Mesendoderm (in vitro differentiated cells): ENCODE measurements at regions not wholly inside any gene's neighbourhood (a gene's known extent, or its start where the extent isn't known, plus 50 kb on each side); places are given as distances from the start of the nearest gene placed in this dataset.

Source experiments
- DNase-seq: peaks from one replicate; pipeline ENCODE4 v3.0.0; 2013
- H2AK5ac ChIP-seq: 2 replicates; pipeline ENCODE4 v1.6.1; 2013; ENCODE audit warnings: low read length, inconsistent platforms
- H2BK120ac ChIP-seq: 2 replicates; pipeline ENCODE4 v1.6.1; 2013; ENCODE audit warnings: low read depth, mild to moderate bottlenecking, low read length, moderate library complexity, mixed read lengths
- H2BK15ac ChIP-seq: replicated peaks from 2 replicates; pipeline ENCODE4 v1.6.1; 2013; ENCODE audit warnings: low read depth, mild to moderate bottlenecking, moderate library complexity
- H2BK5ac ChIP-seq: 2 replicates; pipeline ENCODE4 v1.6.1; 2013; ENCODE audit warnings: low read length, inconsistent platforms
- H3K18ac ChIP-seq: 2 replicates; pipeline ENCODE4 v1.6.1; 2013; ENCODE audit warnings: mild to moderate bottlenecking, low read length, mixed read lengths
- H3K23ac ChIP-seq: one replicate; pipeline ENCODE4 v1.6.1; 2013; ENCODE audit warnings: low read length
- H3K27ac ChIP-seq: 2 replicates; pipeline ENCODE4 v1.5.1; 2013; ENCODE audit warnings: low read depth, mild to moderate bottlenecking, inconsistent platforms, low read length, moderate library complexity
- H3K27me3 ChIP-seq: 2 replicates; pipeline ENCODE4 v1.6.1; 2013; ENCODE audit warnings: low read length, control low read depth, mild to moderate bottlenecking, inconsistent platforms; ENCODE audit not compliant: insufficient read depth, poor library complexity
- H3K36me3 ChIP-seq: 2 replicates; pipeline ENCODE4 v1.6.1; 2013; ENCODE audit warnings: low read length, inconsistent platforms; ENCODE audit not compliant: control insufficient read depth, insufficient read depth
- H3K4ac ChIP-seq: one replicate; pipeline ENCODE4 v1.6.1; 2013; ENCODE audit warnings: low read depth, mild to moderate bottlenecking, low read length, moderate library complexity
- H3K4me1 ChIP-seq: 2 replicates; pipeline ENCODE4 v1.6.1; 2013; ENCODE audit warnings: low read depth, low read length, inconsistent platforms; ENCODE audit not compliant: control insufficient read depth
- H3K4me2 ChIP-seq: 2 replicates; pipeline ENCODE4 v1.6.1; 2013; ENCODE audit warnings: low read length
- H3K4me3 ChIP-seq: 2 replicates; pipeline ENCODE4 v1.5.1; 2013; ENCODE audit warnings: mild to moderate bottlenecking, low read length
- H3K56ac ChIP-seq: one replicate; pipeline ENCODE4 v1.6.1; 2013; ENCODE audit warnings: low read length
- H3K79me1 ChIP-seq: 2 replicates; pipeline ENCODE4 v1.6.1; 2013; ENCODE audit warnings: low read length, inconsistent platforms
- H3K79me2 ChIP-seq: 2 replicates; pipeline ENCODE4 v1.6.1; 2013; ENCODE audit warnings: mild to moderate bottlenecking, low read length; ENCODE audit not compliant: control insufficient read depth, insufficient read depth
- H3K9ac ChIP-seq: 2 replicates; pipeline ENCODE4 v1.6.1; 2013; ENCODE audit warnings: low read length, inconsistent platforms
- H4K5ac ChIP-seq: one replicate; pipeline ENCODE4 v1.6.1; 2013; ENCODE audit warnings: low read length
- H4K8ac ChIP-seq: one replicate; pipeline ENCODE4 v1.6.1; 2013; ENCODE audit warnings: low read depth, mild to moderate bottlenecking, control low read depth, low read length, moderate library complexity
- WGBS: extraction: QIAGEN DNeasy Blood & Tissue Kit; methylation state at CpG from one replicate; pipeline ENCODE4 v1.1.7; 2013; ENCODE audit warnings: low lambda C conversion rate, missing lambda C conversion rate; ENCODE audit not compliant: insufficient coverage; ENCODE audit errors: extremely low coverage; 5-methylcytosine and 5-hydroxymethylcytosine counted together

DNA sequence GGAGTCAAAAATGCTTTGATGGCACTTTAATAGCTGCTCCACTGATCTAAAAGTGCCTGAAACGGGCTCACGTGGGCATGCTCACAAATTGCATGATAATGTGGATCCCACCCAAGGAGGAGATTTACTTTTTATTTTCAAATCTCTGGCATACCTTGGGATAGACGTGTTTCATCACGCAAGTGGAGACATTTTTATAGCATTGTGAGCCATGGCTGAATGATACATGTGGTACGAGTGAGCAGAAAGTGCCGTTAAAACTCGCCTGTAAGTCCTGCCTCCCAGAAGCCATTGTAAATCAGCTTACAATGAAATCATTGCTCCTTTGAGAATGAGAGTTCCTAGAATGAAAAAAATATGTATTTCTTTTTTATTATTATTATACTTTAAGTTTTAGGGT lies 514.7 kb downstream of the MAT2B start:
- WGBS, result no CpG with 5 or more reads among the region's 7 CpGs
- no peak overlapping the region for H4K8ac ChIP-seq

GRCh38 chr5:164027738-164028137 lies 522.3 kb downstream of the MAT2B start:
- no peak overlapping the region for H3K4ac ChIP-seq
- no peak overlapping the region for H4K5ac ChIP-seq
- H2BK120ac ChIP-seq, result no peak overlapping the region
- H2BK5ac ChIP-seq, result no peak overlapping the region
- no peaks in the 10 kb centered on the region for H3K4me1 ChIP-seq
- no peaks in the 10 kb centered on the region for H3K36me3 ChIP-seq
- H3K27me3 ChIP-seq, result no peaks in the 10 kb centered on the region
- no peak overlapping the region for H2BK15ac ChIP-seq
- no peak overlapping the region for H3K9ac ChIP-seq
- H3K27ac ChIP-seq, result no peak overlapping the region
- H3K56ac ChIP-seq, result no peak overlapping the region
- H3K4me2 ChIP-seq, result no peak overlapping the region
- no peaks in the 10 kb centered on the region for H3K79me2 ChIP-seq
- no peaks in the 10 kb centered on the region for H3K79me1 ChIP-seq
- no peak for DNase-seq
- H2AK5ac ChIP-seq, result no peak overlapping the region
- WGBS, result no CpG with 5 or more reads among the region's 2 CpGs
- no peak overlapping the region for H4K8ac ChIP-seq
- H3K23ac ChIP-seq, result no peak overlapping the region
- H3K4me3 ChIP-seq, result no peak overlapping the region
- no peak overlapping the region for H3K18ac ChIP-seq

More for the DNA sequence above, 514.7 kb downstream of the MAT2B start:
- H3K9ac ChIP-seq, result no peak overlapping the region
- no peak overlapping the region for H4K5ac ChIP-seq
- H3K79me2 ChIP-seq, result no peaks in the 10 kb centered on the region
- no peak overlapping the region for H2BK15ac ChIP-seq
- H3K4me1 ChIP-seq, result no peaks in the 10 kb centered on the region
- no peak for DNase-seq
- no peak overlapping the region for H3K4me3 ChIP-seq
- no peak overlapping the region for H2BK120ac ChIP-seq
- H3K18ac ChIP-seq, result no peak overlapping the region
- H2AK5ac ChIP-seq, result no peak overlapping the region
- H3K23ac ChIP-seq, result no peak overlapping the region
- H3K36me3 ChIP-seq, result no peaks in the 10 kb centered on the region
- no peak overlapping the region for H2BK5ac ChIP-seq
- no peak overlapping the region for H3K4me2 ChIP-seq
- H3K27ac ChIP-seq, result no peak overlapping the region
- no peaks in the 10 kb centered on the region for H3K27me3 ChIP-seq
- H3K56ac ChIP-seq, result no peak overlapping the region
- H3K4ac ChIP-seq, result no peak overlapping the region
- H3K79me1 ChIP-seq, result no peaks in the 10 kb centered on the region

GRCh38 chr5:164038128-164038783 lies 532.8 kb downstream of the MAT2B start:
- Histone ChIP-seq H3K27ac (no peak overlapping the region), H3K27me3 (no peaks in the 10 kb centered on the region), H3K4me1 (no peaks in the 10 kb centered on the region), H3K18ac (no peak overlapping the region), H3K79me2 (no peaks in the 10 kb centered on the region), H3K4ac (no peak overlapping the region), H2BK15ac (no peak overlapping the region), H3K79me1 (no peaks in the 10 kb centered on the region), H4K8ac (no peak overlapping the region), H3K36me3 (no peaks in the 10 kb centered on the region), H3K23ac (no peak overlapping the region), H2AK5ac (no peak overlapping the region), H3K56ac (no peak overlapping the region), H4K5ac (no peak overlapping the region), H3K4me2 (no peak overlapping the region), H3K4me3 (no peak overlapping the region), H2BK120ac (no peak overlapping the region), H3K9ac (no peak overlapping the region), H2BK5ac (no peak overlapping the region)
- no CpG with 5 or more reads among the region's 3 CpGs for WGBS
- no peak for DNase-seq

GRCh38 chr5:164041105-164041504 lies 535.7 kb downstream of the MAT2B start:
- Histone ChIP-seq H3K56ac (no peak overlapping the region), H3K4me1 (no peaks in the 10 kb centered on the region), H4K5ac (no peak overlapping the region), H3K4me2 (no peak overlapping the region), H3K18ac (no peak overlapping the region), H2BK15ac (no peak overlapping the region), H3K79me2 (no peaks in the 10 kb centered on the region), H2BK5ac (no peak overlapping the region), H2AK5ac (no peak overlapping the region), H3K27ac (no peak overlapping the region), H3K27me3 (no peaks in the 10 kb centered on the region), H4K8ac (no peak overlapping the region), H3K36me3 (no peaks in the 10 kb centered on the region), H3K4me3 (no peak overlapping the region), H3K4ac (no peak overlapping the region), H3K79me1 (no peaks in the 10 kb centered on the region), H3K23ac (no peak overlapping the region), H2BK120ac (no peak overlapping the region), H3K9ac (no peak overlapping the region)
- WGBS, result no CpG with 5 or more reads among the region's 1 CpG
- DNase-seq, result no peak

DNA sequence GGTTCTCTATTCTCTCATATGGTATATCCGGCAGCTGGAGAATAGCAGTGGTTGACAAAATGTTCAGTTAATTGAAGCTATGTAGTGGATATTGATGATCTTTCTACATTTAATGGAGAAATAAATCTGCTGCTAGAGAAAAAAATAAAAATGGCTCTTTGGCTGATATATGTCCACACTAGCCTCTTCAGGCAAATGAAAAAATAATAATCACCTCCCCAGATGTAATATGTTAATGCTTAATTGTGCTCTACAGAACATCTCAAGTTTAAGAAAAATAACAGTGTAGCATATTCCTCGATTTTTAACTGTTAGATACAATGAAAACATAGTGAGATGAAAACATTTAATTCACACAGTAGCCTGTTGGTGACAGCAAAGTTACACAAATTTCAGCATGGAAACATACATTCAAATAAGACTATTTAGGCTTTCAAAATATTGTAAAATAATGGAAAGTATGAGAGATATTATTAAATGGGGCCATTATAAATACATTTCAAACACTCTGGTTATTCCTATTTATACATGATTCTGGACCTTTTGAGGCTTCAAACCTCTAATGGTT lies 543.0 kb downstream of the MAT2B start:
- Histone ChIP-seq H2BK15ac (no peak overlapping the region), H3K4me1 (no peaks in the 10 kb centered on the region), H3K36me3 (no peaks in the 10 kb centered on the region), H3K4me3 (no peak overlapping the region), H3K79me1 (no peaks in the 10 kb centered on the region), H3K79me2 (no peaks in the 10 kb centered on the region), H4K5ac (no peak overlapping the region), H2BK120ac (no peak overlapping the region), H3K4ac (no peak overlapping the region), H3K27me3 (no peaks in the 10 kb centered on the region), H3K56ac (no peak overlapping the region), H3K23ac (no peak overlapping the region), H3K4me2 (no peak overlapping the region), H2BK5ac (no peak overlapping the region), H3K9ac (no peak overlapping the region), H4K8ac (no peak overlapping the region), H2AK5ac (no peak overlapping the region), H3K27ac (no peak overlapping the region), H3K18ac (no peak overlapping the region)
- no CpG with 5 or more reads among the region's 2 CpGs for WGBS
- no peak for DNase-seq

GRCh38 chr5:164051745-164052144 lies 546.3 kb downstream of the MAT2B start:
- H3K23ac ChIP-seq, result no peak overlapping the region
- H3K4me3 ChIP-seq, result no peak overlapping the region
- H2BK120ac ChIP-seq, result no peak overlapping the region
- no CpG with 5 or more reads among the region's 1 CpG for WGBS
- H4K5ac ChIP-seq, result no peak overlapping the region
- no peak overlapping the region for H3K9ac ChIP-seq
- H2BK5ac ChIP-seq, result no peak overlapping the region
- no peak overlapping the region for H3K27ac ChIP-seq
- no peak overlapping the region for H2AK5ac ChIP-seq
- H3K79me2 ChIP-seq, result no peaks in the 10 kb centered on the region
- no peak overlapping the region for H3K18ac ChIP-seq
- no peaks in the 10 kb centered on the region for H3K27me3 ChIP-seq
- H2BK15ac ChIP-seq, result no peak overlapping the region
- H4K8ac ChIP-seq, result no peak overlapping the region
- no peak overlapping the region for H3K56ac ChIP-seq
- H3K4me1 ChIP-seq, result no peaks in the 10 kb centered on the region
- H3K4ac ChIP-seq, result no peak overlapping the region
- no peaks in the 10 kb centered on the region for H3K79me1 ChIP-seq
- H3K36me3 ChIP-seq, result no peaks in the 10 kb centered on the region
- no peak overlapping the region for H3K4me2 ChIP-seq
- DNase-seq, result no peak
